NCI-H748 (cell line): ENCODE measurements at regions not wholly inside any gene's neighbourhood (a gene's known extent, or its start where the extent isn't known, plus 50 kb on each side); places are given as distances from the start of the nearest gene placed in this dataset.
"Not testable (repeated sequence)": the region's sequence is repeated elsewhere in the genome, so short reads cannot be mapped to it uniquely, and the experiment has no call there.

Experiments
- DNase-seq: peaks from one replicate; lab custom pipeline; 2025; ENCODE audit not compliant: unreplicated experiment; lab: John Stamatoyannopoulos, UW

DNA sequence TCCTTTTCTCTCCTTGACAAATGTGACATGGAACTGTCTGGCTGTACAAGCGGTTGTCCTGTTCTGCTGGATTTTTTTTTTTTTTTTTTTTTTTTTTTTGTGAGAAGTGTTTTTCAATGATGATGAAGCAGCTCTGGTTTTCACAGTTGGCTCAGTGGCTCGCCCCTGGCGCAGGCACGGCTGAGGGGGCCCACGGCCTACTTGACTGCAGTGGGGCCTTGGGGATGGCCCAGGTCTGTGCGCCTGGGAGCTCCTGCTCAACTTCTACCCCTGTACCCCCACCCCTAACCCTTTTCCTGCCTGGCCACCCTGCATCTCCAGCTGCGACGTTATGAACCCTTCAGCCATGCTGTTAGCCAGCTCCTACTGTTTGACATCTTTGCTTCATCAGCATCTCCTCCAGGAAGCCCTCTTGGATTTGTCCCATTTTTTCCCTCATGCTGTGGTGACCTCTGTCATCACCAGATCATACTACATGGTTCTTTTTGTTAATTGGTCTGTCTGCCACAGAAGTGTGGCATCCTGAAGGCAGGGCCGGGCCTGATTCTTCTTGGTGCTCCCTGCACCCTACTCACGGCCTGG lies 167.9 kb downstream of the INHBB start:
- DNase-seq, result no peak

DNA sequence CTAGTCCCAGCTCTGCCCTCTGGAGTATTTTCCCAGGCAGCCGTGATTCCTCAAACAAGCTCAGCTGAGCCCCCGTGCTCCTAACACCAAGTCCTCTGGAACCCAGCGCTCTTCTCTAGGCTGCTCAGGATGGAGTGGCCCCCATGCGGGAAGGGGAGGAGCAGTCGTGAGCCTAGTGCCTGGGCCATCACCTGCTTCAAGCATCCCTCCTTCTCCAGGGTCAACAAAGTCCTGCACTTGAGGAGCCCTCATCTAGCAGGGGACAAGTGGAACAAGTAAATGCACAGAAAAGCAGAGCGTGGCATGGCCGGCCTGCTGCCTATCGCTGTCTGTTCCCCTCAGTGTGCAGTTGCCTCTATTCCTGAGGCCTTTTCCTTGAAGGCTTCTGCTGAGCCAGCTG lies 168.6 kb downstream of the INHBB start:
- DNase-seq, result no peak

DNA sequence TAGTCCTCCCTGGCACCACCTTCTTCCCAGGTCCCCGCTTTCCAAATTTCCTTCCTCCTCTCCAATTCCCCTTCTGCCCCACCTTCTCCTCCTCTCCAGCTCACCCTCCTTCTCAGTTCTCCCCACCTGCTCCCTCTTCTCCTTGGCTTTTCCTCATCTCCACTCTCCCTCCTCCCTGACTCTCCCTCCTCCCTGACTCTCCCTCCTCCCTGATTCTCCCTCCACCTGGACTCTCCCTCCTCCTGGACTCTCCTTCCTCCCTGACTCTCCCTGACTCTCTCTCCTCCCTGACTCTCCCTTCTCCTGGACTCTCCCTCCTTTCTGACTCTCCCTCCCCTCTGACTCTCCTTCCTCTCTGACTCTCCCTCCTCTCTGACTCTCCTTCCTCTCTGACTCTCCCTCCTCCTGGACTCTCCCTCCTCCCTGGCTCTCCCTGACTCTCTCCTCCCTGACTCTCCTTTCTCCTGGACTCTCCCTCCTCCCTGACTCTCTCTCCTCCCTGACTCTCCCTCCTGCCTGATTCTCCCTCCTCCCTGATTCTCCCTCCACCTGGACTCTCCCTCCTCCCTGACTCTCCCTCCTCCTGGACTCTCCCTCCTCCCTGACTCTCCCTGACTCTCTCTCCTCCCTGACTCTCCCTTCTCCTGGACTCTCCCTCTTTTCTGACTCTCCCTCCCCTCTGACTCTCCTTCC lies 169.3 kb downstream of the INHBB start:
- not testable (repeated sequence) for DNase-seq

DNA sequence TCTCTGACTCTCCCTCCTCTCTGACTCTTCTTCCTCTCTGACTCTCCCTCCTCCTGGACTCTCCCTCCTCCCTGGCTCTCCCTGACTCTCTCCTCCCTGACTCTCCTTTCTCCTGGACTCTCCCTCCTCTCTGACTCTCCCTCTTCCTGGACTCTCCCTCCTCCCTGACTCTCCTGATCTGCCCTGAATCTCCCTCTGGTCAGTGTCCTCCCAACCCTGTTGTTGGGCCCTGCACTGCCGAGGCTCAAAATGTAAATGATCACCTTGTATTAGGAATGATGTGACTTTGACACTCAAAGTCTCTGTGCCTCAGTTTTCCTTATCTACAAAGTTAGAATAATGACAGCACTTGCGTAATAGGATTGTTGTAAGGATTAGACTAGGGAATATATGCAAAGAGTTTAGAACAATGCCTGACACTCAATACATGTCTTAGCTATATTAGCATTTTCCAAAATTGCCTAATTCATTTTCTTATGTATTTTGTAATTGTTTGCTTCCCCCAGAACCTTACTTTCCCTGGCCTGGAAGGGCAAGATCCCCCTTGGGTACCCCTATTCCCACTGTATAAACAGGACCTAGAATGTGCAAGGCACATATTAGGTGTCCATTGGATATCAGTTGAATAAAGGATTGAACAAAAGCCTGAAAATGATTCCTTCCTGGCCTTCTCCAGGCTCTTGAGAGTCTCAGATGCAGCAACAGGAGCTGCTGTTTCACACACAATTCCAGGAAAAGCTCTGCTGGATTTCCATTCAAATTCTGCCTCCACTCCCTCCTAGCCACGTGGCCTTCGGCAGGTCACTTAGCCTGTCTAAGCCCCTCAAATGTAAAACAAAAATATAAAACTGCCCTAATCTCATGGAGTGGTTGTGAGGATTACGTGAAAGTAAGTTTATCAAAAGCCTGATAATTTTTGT lies 170.1 kb downstream of the INHBB start:
- DNase-seq, result no peak

DNA sequence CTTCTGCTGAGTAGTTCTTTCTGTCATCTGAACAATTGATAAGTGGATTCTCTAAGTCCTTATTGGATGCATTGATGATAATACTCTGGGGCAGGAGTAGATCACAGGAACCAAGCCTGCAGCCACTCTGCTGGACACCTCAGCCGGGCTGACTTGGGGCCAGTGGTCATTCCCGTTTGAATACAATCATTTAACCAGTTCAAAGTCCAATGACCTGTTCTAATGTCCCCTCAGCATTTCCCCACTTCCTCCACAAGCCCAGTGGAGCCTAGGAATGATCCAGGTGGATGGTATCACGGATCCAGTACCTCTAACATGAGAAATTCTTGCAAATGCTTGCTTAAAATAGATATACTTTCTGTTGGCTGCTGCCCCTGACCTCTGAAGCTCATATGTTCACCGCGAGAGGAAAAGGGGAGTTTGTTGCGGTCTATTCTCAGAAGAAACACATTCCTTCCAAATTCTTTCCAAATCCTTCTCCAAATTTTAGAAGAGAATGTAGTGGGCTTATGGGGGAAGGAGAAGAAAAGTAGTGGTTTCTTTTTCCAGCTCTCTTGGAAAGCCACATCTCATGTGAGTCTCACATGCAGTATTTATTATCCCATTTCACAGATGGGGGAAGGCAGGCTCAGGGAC lies 170.9 kb downstream of the INHBB start:
- no peak for DNase-seq

DNA sequence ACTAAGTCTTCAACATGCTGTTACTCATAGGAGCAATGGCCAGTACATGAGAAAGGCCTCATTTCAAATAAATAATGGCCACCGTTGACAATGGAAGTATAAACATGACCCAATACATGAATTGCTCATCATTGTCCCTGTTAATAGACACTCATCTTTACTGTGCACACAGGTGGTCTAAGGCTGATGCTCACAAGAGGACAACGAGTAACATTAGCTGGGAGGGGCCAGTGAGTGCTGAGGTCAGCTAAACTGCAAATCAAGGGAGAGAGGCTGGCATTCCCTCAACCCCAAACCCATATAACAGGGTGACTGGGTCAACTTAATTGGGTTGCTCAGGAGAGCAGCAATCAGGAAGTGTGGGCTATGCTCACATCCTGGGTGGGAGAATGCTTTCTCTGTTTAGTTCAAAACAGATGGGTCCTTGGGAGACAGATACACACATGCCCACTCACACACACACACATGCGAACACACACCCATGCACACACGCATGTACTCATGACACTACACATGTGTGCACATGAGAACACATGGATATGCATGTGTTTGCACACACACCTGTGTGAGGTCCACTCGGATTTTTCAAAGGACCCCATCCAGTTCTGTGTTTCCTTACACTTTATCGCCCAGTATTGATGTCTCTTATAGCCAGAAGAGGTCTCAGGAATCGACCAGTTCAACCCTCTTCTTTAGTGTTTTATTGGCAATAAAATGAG lies 172.0 kb downstream of the INHBB start:
- peak; percentile 94 for DNase-seq

DNA sequence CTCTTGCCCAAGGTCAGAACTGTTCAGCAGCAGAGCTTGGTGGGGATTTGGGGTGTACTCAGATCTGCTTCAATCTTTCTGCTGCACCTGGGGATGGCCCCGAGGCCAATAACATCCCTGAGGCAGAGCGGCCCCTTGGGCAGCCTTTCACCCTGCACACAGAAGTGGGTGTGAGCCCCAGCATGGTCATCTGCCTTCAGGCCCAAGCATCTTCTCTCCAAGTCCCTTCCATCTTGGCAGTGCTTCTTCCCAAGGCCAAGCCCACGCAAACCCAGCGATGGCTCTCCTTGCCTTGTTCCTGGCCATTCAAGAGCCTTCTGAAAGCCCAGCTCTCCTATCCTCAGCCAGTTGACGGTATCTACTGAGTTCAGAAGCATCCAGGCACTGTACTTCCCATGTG lies 172.9 kb downstream of the INHBB start:
- no peak for DNase-seq

DNA sequence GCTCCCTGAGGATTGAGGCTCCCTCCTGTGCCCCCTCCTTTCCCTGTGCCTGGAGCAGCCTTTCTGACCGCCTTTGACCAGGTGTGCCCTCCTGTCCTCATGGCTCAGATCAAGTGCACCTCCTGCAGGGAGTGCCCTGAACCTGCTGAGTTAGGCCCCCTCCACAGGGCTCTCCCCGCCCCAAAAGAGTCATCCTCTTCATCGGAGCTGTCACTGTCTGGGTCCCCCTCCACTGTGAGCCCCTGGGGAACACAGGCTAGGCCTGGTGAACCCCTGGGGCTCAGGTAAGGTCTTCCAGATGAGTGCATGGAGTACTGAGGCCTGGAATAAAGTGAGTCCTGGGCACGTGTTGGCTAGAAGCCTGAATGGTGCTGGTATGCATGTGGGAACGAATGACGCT lies 173.5 kb downstream of the INHBB start:
- no peak for DNase-seq

DNA sequence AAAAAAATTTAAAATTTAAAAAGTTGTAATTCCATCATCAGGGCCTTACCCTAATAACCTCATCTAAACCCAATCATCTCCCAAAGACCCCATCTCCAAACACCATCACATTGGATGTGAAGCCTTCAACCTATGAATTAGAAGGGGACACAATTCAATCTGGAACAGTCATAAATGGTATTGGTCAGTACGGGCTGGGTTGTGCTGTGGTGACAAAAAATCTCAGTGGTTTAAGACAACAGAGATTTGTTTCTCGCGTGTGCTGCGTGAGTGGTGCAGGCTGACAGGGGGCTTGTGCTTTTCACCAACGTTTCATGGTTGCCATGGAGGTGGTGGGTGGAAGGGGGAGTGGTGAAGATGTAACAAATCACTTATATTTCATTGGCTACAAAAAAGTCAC lies 174.5 kb downstream of the INHBB start:
- no peak for DNase-seq

DNA sequence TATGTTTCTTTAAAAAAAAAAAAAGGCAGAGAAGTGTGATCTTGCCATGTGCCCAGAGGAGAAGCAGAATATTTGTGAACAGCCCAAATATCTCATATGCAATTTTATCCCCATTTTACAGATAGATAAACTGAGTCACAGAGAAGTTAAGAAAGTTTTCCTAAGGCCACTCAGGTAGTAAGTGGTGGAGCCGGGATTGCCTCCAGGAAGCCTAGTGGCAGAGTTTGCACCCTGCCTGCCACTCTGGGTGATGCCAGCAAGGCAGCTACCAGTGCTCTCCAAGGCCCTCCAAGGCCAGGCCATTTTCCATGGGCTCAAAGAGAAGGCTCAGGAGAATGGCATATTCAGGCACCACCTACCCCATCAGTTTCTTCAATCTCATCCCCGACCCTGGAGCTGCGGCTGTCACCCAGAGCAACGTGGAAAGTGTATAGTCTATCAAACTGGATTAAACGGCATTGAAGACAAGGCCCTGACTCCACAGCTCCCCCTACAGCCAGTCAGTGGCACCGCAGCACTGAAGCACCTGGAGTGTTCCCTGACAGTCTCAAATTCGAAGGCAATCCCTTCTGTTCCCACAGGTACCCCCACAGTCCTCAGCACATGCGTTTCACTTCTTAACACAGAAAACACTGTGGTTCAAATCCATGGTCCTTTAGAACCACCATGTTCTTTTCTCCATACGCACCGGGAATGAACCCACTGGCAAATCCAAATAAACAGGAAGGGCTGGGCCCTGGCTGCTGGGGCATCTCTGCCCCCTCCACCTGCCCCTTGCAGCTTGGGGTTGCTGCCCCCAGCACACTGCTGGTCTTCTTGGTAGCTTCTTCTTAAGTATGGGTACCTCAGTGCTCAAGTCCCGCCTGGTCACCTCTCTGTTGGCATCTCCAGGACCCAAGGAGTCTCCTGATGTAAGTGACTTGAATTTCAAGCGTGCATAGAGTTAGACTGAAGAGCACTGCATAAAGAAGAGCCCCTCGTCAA lies 175.3 kb downstream of the INHBB start:
- DNase-seq, result peak; percentile 69

DNA sequence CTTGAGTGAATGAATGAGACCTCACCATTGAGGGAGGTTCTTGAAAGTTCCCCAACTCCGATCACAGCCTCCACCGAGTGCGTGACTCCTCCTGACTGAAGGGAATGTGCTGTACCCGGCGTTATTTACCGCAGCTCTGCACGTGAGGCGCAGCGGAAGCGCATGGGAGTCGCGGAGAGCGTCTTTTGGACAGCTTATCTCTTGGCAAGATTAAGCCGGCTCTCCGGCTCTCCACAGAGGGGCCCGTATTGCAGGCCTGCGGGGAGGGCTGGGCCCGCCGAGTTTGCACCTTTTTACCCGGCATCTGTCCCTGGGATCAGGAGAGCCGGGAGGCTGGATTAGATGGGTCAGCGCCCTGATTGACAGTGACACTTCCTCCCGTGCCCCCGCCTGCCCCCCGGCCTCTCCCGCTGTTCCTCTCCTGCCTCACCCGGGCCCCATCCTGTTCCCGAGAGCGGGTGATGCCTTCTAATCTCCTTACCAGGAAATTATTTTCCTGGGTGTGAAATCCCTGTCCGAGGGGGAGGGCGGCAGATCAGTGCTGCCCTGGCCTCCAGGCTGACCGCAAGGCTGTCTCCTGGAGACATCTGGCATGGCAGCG lies 176.3 kb downstream of the INHBB start:
- no peak for DNase-seq

DNA sequence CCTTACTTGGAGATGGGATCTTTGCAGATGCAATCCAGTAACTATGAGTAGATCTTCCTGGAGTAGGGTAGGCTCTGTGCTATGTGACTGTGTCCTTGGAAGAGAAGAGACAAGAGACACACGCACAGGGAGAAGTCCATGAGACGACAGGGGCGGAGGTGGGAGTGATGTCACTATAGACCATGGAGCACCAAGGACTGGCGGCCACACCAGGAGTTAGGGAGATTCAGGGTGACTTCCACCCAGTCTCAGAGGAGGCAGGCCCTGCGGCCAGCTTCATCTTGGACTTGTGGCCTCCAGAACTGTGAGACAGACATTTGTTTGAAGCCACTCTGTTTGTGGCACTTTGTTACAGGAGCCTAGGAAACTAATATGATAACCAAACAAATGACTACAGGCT lies 177.8 kb downstream of the INHBB start:
- DNase-seq, result no peak

DNA sequence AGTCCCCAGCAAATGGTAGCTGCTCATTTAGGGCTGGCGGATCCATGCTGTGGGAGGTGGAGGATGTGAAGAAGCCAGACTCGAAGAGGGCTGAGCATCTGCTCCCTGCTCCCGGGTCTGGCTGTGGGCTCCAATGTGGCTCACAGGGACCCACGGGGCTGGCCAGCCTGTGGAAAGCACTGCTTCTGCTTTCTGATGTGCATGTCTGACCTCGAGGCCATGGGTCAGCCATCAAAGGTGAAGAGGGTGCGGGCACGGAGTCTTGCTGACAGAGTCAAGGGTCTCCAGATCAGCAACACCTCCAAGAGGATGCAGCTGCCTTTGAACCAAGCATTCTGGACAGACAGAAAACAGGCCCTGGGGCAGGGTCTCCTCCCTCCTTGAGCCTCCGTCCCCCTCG lies 178.2 kb downstream of the INHBB start:
- DNase-seq, result no peak

DNA sequence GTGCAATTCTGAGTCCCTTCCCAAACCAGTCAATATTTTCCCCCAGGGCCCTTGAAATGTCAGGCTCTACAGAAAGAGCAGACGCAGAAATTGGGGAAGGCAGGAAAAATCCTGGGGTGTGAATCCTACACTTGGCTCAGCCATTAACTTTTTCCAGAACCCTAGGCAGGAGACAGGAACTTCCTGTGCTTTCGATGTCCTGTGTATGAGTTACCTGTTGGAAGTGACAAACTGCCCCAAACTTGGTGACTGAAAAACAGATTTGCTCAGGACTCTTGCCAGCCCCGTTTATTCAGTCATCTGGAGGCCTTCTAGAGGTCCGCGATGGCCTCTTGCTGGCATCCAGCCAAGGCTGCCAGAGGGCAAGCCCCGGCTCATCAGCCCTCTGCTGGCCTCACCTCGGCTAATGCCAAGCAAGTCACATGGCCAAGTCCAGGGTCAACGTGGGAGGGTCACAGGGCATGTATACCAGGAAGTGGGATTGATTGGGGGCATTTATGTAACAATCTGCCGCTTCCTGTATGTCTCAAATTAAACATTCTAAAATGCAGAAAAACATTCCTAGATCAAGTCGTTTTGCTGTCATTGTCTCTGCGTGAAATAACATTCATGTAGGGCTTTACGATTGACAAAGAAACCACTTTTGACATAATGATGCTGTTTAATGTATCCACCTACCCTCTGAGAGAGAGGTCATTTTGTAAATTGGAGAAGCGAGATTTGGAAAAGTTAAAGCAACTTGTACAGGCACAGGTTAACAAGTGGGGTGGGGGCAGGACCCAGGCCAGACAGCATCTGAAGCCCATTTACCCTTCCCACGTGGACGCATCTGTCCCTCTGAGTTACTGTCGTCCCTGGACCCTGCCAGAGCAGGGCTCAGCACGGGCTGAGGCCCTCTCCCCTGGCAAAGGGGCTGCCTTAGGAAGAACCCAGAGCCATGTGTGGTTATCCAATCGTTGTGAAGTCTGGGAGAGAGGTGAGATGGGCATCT lies 179.4 kb downstream of the INHBB start:
- peak; percentile 50 for DNase-seq

DNA sequence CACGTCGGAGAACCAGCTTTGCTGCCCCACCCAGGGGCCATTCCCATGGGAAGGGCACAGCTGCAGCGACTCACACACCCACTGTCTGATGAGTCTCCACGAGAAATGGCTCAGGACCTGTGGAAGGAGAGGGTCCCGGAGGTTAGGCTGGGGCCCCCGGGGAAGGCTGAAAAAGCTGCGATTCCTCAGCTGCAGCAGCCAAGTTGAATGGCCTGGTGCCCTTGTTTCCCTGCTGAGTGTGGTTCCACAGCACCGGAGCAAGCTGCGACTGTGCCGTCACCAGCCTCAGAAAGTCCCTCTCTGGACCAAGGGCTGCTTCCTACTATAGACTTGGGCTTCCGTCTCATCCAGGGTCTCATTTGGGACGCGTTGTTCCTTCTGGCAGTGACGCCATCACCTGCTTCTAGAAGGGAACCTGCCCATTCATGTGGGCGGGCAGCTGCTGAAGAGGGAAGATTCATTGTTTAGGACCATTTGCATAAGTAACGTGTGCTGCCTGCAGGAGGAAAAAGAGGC lies 180.2 kb downstream of the INHBB start:
- peak; percentile 11 for DNase-seq

DNA sequence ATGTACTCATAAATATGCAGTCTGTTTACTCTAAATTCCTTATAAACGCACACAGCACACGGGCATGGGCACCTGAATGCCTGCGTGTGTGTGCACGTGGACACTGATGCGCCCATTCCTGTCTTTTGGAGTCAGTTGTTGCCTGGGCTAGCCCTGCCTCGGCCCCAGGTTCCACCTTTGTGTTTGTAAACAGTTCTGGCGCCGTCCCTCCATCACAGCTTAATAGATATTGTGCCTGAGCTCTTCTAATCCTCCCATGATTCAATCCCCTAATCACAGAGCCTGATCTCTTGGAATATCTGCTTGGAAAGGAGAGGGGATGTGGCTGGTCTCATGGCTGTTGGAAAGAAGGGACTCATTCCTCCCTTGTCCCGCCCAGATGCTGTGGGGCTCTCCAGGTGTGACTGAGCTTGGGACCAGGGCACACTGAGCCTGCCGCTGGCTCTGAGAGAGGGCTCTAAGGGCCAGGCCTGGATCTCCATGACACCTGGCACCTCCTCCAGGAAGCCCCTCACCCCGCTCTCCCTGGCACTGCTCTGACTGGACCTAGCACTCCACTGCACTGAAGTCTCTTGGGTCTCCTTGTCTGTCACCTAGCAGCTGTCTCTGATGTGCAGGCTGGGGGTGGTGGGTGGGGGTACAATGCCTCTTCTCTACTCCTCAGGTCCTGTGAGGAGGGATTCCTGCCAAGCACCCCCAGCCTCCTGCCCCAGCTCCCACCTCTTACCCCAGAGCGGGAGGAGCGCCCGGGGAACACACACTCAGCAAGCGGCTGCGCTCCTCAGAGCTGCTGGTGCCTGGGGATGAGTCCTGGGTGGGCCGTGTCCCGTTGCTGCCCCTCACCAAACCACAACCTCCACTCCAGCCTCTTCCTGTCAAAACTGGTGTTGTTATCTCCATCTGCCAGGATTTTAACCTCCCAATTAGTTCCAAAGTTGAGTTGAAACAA lies 181.3 kb downstream of the INHBB start:
- DNase-seq, result no peak
